Stimulated activated CD8-positive, alpha-beta memory T cell treated with anti-CD3 and anti-CD28 coated beads, Interleukin-15, amount 100 ng/mL, for 4 hours (primary cell): ENCODE measurements at regions not wholly inside any gene's neighbourhood (a gene's known extent, or its start where the extent isn't known, plus 50 kb on each side); places are given as distances from the start of the nearest gene placed in this dataset.
"Not testable (repeated sequence)": the region's sequence is repeated elsewhere in the genome, so short reads cannot be mapped to it uniquely, and the experiment has no call there.

Source experiments
- DNase-seq, 2 donors: peaks; one replicate each; pipeline ENCODE4 v3.0.0-alpha.2; 2020; ENCODE audit warnings: low read depth in 2 of 2

DNA sequence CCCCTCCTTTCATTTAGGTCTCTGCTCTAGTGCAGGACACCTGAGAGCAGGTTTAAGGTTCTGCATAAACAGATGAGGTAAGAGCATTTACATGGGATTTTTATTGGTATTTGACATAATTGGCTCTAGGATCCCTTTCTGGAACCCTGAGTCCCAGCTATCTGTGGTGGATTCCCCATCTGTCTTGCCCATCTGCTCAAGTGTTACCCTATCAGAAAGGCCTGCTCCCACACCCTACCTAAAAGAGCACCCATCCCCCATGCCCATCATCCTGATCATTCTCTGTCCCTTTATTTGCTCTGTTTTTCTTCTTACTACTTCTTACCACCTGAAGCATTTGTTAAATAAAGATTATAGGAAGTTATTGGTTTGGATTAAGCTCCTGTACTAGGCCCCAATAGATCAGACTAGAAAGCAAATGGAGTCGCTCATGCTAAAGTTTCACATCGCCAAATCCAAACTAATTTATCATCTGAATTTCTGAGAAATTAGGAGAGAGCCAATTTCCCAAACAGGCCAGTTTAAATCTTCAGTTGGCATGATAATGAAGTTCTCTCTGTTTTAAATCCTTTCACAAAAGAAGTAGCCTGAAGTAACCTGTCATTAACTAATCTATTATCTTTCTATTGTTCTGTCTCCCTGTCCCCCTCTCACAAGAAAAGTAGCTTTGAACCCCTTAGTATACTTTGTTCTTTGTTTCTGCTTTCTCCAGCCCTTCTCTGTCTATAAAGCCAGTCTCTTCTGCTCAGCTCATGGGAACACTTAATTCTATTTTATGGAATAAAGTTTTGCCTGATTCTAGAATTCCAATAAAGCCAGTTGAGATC lies 178.6 kb downstream of the ZNF674 start:
- DNase-seq = no peak

DNA sequence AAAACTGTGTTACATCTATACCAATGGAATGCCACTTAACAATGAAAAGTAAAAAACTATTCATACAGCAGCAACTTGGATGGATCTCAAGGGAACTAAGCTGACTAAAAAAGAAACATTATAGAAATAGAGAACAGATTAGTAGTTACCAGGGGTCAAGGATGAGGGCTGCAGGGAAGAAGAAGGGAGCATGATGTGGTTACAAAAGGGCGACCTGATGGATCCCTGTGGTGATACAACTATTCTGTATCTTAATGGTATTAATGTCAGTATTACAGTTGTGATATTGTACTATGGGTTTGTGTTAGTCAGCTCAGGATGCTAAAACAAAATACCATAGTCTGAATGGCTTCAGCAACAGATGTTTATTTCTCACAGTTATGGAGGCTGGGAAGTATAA lies 190.7 kb downstream of the ZNF674 start:
- DNase-seq = no peak

DNA sequence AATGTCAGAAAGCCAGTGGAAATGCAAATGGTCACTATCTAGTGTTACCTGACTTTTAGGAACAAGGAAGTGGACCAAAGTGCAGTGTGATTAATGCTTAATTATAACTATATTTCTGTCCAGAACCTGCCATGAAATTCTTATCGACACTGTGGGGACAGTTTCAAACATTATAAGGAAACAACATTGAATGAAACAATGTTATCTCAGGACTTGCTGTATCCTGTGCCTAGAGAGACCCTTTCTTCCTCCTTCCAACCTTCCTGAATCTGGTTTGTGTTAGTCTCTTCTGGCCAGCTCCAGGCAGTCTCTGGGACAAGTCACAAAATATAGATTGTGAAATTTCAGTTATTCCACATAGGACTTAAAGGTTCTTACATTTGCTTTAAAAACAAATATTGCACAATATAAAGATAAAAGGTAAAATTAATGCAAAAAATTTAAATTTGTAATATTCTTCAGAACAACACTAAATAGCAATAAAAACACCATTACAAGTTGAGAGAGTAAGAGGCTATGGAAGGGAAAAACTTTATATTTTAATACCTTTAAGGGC lies 203.4 kb downstream of the ZNF674 start:
- no peak for DNase-seq

DNA sequence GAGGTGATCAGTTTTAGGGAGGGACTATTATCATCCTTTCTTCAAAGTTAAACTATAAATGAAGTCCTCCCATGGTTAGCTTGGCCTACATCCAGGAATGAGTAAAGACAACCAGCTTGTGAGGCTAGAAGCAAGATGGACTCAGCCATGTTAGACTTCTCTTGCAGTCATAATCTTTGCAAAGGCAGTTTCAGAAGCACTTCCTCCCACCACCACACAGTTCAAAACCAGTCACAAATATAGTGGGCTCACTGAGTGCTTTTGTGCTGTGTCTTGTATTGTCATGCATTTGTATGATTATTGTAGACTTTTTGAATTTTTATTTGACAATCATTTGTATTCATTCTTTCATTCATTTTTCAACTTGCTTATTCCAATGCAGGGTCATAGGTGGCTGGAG lies 204.5 kb downstream of the ZNF674 start:
- DNase-seq = no peak

DNA sequence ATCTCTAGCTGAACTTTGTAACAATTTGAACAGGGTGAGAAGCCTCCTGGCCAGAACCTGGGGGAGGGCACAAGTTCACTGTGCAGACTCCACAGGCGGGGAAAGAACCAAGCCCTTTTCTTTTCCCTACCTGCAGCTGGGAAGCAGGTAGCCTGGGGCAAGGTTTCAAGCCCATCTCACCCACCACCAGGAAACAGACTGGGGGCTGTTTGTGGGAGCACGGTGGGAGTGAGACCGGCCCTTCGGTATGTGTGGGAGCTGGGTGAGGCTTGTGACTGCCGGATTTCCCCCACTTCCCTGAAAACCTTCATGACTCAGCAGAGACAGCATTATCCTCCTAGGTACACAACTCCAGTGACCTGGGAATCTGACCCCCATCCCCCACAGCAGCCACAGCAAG lies 211.7 kb downstream of the ZNF674 start:
- DNase-seq = no peak

DNA sequence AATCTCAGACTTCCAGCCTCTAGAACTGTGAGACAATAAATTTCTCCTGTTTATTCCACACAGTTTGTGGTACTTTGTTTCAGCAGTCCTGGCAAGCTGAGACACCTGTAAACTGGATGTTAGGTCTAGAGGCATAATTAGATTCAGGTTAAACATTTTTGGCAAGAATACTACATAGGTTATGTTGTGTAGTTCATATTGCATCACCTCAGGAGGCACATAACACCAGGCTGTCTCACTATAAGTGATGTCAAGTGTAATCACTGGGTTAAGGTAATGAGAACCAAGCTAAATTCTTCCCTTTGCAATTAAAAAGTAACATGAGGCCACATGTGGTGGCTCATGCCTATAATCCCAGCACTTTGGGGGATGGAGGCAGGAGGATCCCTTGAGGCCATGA lies 214.2 kb downstream of the ZNF674 start:
- no peak for DNase-seq

DNA sequence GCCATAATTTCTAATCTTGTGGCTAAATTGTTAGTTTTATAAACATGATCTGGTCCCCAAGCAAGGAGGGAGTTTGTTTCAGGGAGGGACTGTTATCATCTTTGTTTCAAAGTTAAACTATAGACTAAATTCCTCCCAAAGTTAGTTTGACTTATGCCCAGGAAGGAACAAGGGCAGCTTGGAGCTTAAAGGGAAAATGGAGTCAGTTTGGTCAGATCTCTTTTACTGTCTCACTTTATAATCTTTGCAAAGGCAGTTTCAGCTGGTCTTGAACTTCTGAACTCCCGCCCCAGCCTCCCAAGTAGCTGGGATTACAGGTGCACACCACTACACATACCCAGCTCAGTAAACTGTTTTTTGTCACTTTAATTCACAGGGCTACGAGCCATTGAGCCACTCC lies 214.7 kb downstream of the ZNF674 start:
- no peak for DNase-seq

DNA sequence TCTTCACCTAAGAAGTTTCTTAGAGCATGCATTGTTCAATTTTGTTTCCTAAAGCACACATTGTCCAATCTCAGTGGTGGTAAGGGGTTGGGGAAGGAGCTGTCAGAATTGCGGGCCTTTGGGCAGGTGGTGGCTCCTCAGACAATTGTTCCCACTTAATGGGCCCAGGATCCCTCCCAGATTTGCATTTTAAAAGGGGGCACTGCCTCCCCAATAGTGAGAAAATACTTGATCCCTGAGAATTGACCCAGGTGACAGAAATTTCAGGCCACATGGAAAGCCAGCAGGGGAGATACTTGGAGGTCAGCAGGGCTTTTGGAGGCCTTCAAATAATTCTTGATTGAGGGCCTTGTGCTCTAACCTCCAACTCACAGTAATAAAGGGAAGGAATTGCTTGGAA lies 217.1 kb downstream of the ZNF674 start:
- DNase-seq = no peak

DNA sequence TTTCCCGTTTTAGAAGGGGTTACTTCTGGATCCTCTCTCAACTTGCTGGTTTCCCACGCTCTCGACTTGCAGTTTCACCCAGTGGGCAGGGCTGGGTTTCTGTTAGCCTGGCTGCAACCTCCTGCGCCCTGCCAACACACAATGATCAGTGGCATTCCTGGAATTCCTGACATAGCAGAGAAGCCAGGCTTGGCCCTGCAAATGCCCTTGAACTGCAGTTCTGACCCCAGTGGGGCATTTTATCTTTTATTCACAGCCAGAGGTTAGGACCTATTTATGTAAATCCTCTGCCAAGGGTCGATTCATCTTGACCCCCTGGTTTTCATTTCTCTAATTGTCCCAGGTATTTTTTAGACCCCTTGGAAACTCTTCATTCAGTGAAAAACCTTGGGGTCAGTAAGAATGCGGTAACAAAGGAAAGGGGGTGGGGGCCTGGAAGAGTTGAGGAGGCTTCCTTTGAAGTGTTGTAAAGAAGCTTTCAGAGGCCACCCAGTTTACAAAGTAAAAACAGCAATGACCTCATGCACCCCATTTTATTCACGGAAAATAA lies 217.6 kb downstream of the ZNF674 start:
- no peak for DNase-seq

DNA sequence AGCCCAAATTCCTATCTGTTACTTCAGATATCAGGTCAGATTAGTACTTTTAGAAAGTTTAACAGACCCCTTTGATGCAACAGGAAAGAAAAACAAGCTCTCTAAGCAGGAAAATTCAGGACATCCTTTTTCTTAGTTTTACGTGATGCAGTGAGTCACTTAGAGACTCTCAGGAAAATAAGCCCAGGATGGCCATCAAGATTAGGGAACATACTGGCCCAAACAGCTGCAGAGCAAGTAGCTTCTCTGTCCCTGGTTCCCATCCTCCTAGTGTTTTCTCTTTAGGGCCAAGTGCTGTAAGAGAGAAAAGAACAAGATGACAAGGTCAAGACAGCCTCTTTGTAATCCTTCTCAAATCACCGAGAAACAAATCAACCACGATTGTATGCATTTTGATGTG lies 219.1 kb downstream of the ZNF674 start:
- DNase-seq = no peak

DNA sequence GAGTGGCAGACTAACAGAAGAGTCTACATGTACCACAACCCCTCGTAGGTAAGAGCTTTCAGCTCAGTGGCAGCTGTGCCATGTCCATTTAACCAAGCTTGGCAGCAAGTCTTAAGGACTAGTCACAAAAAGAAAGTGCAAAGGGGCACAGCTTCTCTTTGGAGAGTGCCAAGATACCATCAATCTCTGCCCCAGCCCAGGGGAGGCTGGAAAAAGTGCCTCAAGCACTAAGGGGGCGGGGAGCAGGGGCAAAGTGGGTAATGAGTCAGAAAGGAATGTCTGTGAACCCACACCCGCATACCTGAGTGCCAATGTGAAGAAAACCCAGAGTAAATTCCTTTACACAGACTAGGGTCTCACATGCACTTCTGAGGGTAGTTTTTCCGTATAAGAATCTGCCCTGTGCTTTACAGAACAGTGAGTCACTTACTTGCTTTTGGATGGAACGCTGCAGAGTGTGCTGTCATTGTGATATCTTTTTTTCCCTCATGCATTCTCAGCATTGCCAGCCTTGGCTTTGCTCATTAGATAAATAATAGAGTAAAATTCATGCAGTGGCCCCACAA lies 219.8 kb downstream of the ZNF674 start:
- DNase-seq = peak; percentile 35 to 65

DNA sequence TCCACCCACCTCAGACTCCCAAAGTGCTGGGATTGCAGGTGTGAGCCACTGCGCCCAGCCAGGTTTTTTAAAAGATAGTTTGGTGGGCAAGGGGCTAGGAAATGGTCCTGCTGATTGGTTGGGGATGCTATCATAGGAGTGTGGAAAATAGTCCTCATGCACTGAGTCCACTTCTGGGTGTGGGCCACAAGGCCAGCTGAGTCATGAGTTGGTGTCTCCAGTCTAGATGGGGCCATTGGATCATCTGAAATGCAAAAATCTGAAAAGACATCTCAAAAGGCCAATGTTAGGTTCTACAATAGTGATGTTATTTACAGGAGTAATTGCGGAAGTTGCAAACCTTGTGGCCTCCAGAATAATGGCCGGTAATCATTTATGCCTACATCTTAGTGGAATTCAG lies 221.1 kb downstream of the ZNF674 start:
- no peak for DNase-seq

DNA sequence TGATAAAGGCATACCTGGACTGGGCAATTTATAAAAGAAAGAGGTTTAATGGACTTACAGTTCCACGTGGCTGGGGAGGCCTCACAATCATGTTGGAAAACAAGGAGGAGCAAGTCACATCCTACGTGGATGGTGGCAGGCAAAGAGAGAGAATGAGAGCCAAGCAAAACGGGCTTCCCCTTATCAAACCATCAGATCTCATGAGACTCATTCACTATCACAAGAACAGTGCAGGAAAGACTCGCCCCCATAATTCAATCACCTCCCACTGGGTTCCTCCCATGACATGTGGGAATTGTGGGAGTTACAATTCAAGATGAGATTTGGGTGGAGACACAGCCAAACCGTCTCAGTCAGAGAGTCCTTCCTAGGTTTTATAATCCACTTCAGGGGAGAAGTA lies 222.3 kb downstream of the ZNF674 start:
- not testable (repeated sequence) for DNase-seq

DNA sequence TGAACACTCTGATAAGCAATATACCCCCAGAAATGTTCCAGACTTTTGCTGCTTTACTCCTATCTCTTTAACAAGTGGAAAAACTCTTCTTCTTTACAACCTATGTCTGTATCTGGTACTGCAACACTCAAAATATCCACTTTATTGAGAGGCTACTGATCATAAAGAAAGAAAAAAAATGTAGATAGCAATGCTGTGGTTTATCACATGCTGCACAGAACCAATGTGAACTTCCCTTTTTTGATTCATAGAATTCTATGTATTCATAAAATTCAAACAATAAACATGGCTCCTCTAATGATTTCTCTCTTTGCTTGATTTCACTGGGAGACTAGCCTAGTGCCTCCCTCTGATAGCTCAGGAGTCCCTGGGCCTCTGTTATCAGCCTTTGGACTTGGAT lies 223.5 kb downstream of the ZNF674 start:
- DNase-seq = no peak

DNA sequence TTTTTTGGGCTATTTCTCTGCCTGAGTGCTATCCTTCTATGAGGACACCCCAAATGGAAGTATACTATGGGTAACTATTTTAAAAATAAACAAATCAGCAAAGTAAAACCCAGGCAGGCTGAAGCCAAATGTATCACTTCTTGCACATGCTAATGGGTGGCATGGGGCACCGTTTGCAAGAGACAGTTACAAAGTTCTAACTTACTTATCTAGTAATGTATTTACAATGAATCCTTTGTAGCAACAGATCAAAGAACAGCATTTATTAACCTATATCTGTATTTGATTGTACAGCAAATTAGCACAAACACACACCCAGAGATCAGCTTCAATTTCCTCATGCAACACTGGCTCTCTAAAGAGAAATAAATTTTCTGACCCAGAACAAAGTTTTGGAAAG lies 225.5 kb downstream of the ZNF674 start:
- no peak for DNase-seq

DNA sequence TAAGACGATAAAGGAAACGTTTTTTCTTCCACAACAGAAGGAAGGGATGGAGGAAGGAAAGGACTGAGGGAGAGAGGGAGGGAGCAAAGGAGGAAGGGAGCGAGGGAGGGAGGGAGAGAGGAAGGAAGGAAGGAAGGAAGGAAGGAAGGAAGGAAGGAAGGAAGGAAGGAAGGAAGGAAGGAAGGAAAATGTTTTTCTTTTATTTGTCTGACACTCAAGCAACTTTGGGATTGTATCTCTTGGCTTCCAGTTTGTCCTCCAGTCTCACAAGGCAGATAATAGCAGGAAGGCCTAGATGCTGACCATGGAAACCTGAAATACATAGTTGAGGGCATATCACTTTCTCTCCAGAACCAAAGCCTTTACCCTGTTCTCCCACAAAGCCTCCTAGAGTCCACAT lies 226.7 kb downstream of the ZNF674 start:
- DNase-seq = no peak

DNA sequence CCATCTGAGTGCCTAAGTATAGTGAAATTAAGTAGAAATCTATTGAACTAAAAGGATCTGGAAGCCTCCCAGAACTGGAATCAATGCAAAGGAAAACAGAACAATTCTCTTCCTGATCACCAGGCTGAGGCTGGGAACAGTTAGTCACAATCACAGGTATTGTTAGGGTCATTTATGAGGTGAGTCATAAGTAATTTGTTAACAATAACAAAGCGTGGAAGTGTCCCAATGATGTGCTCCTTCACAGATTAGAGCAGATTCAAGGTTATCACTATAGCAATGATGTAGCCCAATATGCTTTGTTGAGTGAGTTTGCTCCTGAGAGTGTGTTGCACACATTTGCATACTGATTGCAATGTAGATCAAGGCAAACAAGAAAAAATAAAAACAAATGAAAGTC lies 228.1 kb downstream of the ZNF674 start:
- no peak for DNase-seq

DNA sequence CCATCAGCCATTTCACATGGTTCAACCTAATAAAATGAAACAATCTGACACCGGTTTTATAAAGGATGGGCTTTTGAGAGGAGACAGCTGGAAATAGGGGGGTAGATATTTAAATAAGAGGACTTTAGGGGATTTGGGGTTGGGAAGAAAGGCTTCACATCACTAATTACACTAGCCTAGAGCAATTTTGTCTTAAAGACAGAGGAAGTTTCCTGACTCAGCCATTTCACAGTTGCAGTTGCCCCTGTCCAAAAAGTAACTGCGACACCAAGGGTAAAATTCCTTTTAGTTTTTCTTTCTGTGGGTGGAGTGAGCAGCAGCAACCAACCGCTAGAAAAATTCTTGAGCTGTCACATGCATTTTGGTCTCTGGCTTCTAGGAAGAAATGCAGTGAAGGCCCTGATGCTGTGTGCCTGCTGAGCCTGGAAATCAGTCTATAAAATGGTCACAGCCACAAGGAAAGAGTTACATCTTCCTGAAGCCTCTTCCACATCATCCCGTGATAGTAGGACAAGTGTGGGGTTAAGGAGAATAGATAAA lies 233.6 kb downstream of the ZNF674 start:
- DNase-seq = no peak

DNA sequence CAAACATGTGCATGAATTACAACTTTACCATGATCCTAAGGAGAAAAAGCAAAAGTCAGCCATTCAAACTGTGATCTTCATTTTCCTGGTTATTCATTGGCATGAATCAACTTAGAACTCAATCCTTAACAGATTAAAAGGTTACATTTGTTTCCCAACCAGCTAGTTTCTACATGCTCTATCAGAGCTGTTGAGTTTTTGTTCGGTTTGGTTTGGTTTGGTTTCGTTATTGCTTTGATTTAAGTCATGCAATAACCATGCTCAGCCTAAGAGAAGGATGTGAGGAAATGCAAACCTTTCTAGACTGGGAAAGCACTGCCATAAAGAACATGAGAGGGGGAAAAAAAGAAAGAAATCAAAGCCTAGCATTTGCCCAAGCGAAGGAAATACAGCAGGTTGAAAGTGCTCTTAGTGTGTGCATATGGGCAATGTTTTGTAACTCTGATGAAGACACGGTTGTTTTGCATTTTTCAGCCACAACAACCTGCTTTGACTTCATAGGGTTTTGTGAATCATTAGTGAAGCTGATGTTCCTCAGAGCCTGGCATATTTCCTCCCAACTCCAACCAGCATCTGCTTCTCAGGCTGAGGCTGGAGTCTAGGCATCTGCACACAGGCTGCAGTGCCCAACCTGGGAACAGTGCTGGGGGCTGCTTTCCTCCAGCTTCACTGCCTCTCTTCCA lies 234.3 kb downstream of the ZNF674 start:
- DNase-seq = no peak

DNA sequence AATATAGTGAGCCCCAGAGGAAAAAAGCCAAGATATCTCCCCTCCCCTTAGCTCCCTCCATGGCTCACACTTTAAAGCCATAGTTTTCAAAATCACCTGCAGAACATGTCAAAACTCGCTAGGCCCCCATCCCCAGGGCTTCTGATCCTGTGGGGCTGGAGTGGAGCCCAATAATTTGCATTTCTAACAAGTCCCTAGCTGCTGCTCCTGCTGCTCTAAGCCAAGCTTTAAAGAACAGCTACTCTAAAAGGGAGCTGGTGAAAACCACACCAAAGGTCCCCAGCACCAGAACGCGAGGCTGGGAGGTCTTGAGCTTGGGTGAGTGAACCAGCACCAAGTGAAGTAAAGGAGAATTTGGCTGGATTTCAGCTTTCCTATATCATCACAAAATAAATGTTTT lies 237.1 kb downstream of the ZNF674 start:
- no peak for DNase-seq

DNA sequence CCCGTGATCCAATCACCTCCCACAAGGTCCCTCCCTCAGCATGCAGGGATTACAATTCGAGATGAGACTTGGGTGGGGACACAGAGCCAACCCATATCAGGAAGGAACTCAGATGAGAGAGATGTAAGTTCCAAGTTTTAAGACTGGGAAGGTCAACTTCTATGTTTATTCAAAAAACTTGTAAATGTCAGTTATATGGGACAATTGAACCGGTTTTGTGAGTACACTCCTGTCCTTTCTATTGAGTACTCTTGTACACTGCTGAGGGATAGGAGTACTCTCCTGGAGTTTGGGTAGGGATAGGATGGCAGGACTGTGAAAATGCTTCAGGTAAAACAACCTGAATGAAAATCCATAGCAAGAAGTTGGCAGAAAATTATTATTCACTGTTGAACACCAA lies 239.1 kb downstream of the ZNF674 start:
- no peak for DNase-seq

DNA sequence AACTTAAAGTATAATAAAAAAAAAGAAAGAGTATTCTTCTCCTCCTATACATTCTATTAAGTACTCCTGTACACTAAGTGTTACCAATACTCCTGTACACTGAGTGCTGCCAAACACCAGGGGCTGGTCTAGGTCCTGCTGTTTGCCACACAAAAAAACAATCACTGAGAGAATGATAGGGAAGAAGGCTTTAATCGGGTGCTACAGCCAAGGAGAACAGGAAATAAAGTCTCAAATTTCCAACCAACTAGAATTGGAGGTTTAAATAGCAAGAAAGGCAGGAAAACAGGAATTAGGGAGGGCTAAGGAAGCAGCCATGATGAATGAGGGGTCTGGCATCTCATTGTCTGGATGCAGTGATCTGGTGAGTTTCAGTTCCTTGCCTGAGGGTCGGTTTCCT lies 239.8 kb downstream of the ZNF674 start:
- DNase-seq = no peak
